HCT116 (cell line): ENCODE measurements at regions not wholly inside any gene's neighbourhood (a gene's known extent, or its start where the extent isn't known, plus 50 kb on each side); places are given as distances from the start of the nearest gene placed in this dataset.

ENCODE experiments used
- ATAC-seq: fragments of 200-7000 bp; cut with Tn5 transposase; 2 replicates; pipeline ENCODE4 v1.9.1; 2020; ENCODE audit warnings: mild to moderate bottlenecking, moderate library complexity
- BruUV-seq: library from RNA; stranded (reverse); fragments of 400-500 nt; replicated peaks from 2 replicates; lab custom pipeline; 2021; lab: Mats Ljungman, UMichigan
- CTCF ChIA-PET: fragments of 300-600 bp; sonication (Branson Sonifier 250); formaldehyde crosslinking; loops from one replicate; lab custom pipeline; 2021; ENCODE audit warnings: antibody characterized with exemption; lab: Charles Lee
- POLR2A ChIA-PET: fragments of 300-600, 350-600 bp; sonication (Branson Sonifier 250); formaldehyde crosslinking; loops from one replicate; lab custom pipeline; 2021; ENCODE audit warnings: antibody characterized with exemption; lab: Charles Lee
- RAD21 ChIA-PET, 2 experiments: fragments of 300-600 bp; sonication (Branson Sonifier 250); formaldehyde crosslinking; loops; one replicate each; lab custom pipeline; 2023; ENCODE audit warnings: low total read pairs in 2 of 2; ENCODE audit not compliant: uncharacterized antibody in 2 of 2, unreplicated experiment in 2 of 2, low non-redundant PET in 1 of 2; lab: Charles Lee
- DNase-seq: peaks from one replicate; pipeline ENCODE4 v3.0.0-alpha.2; 2010; ENCODE audit warnings: low read depth, low spot score
- H2AFZ ChIP-seq: fragments of 200-600 bp; shearing (Covaris generic), sonication (generic); 2 replicates; pipeline ENCODE4 v1.6.1; 2017; ENCODE audit warnings: low read depth, mixed run types, mixed read lengths, antibody characterized with exemption, low read length; ENCODE audit not compliant: poor library complexity, severe bottlenecking
- H3K27ac ChIP-seq: 2 replicates; pipeline ENCODE4 v1.5.1; 2012; ENCODE audit warnings: low read depth, low read length
- H3K27me3 ChIP-seq: fragments of 200-600 bp; sonication (generic); 2 replicates; pipeline ENCODE4 v1.6.1; 2016; ENCODE audit warnings: mixed run types, low read length, mixed read lengths; ENCODE audit not compliant: insufficient read depth
- H3K36me3 ChIP-seq, 2 experiments: fragments of 200-500 bp in 1 of 2; fragments of 200-600 bp in 1 of 2; sonication (Bioruptor generic) in 1 of 2; sonication (generic) in 1 of 2; 2 replicates each; pipeline versions ENCODE4 v1.5.1 to v1.6.1; 2014 to 2016; ENCODE audit warnings: low read length in 2 of 2, inconsistent platforms in 1 of 2, mixed read lengths in 1 of 2, mixed run types in 1 of 2; ENCODE audit not compliant: insufficient read depth in 2 of 2, control insufficient read depth in 1 of 2
- H3K4me1 ChIP-seq, 2 experiments: fragments of 200-600 bp in 1 of 2; sonication (generic) in 1 of 2; 2 replicates each; pipeline versions ENCODE4 v1.5.1 to v1.6.1; 2012 to 2017; ENCODE audit warnings: low read length in 2 of 2, inconsistent platforms in 1 of 2, mild to moderate bottlenecking in 1 of 2, mixed read lengths in 1 of 2, mixed run types in 1 of 2, moderate library complexity in 1 of 2; ENCODE audit not compliant: insufficient read depth in 2 of 2, control insufficient read depth in 1 of 2
- H3K4me2 ChIP-seq: fragments of 200-600 bp; sonication (generic); 2 replicates; pipeline ENCODE4 v1.6.1; 2017; ENCODE audit warnings: mixed run types, low read length, mixed read lengths
- H3K4me3 ChIP-seq, 2 experiments: fragments of 200-600 bp in 1 of 2; sonication (generic) in 1 of 2; replicated peaks in 1 of 2; 2 replicates each; pipeline ENCODE4 v1.5.1; 2011 to 2016; ENCODE audit warnings: low read length in 2 of 2, control low read depth in 1 of 2, low read depth in 1 of 2, mild to moderate bottlenecking in 1 of 2, mixed read lengths in 1 of 2, mixed run types in 1 of 2
- H3K79me2 ChIP-seq: fragments of 200-600 bp; sonication (generic); 2 replicates; pipeline ENCODE4 v1.6.1; 2017; ENCODE audit warnings: mild to moderate bottlenecking, mixed run types, low read length, moderate library complexity, mixed read lengths; ENCODE audit not compliant: insufficient read depth
- H3K9ac ChIP-seq: fragments of 200-600 bp; sonication (generic); 2 replicates; pipeline ENCODE4 v1.6.1; 2016; ENCODE audit warnings: low read length, mixed read lengths
- H3K9me2 ChIP-seq: fragments of 200-600 bp; sonication (generic), shearing (Covaris generic); 2 replicates; pipeline ENCODE4 v1.6.1; 2017; ENCODE audit warnings: mixed run types, mild to moderate bottlenecking, moderate library complexity; ENCODE audit not compliant: insufficient read depth
- H3K9me3 ChIP-seq, 2 experiments: fragments of 200-500 bp in 1 of 2; fragments of 200-600 bp in 1 of 2; sonication (Bioruptor generic) in 1 of 2; sonication (generic) in 1 of 2; 2 replicates each; pipeline ENCODE4 v1.6.1; 2014 to 2017; ENCODE audit warnings: low read length in 2 of 2, mixed read lengths in 2 of 2, inconsistent platforms in 1 of 2, low read depth in 1 of 2, mild to moderate bottlenecking in 1 of 2, mixed run types in 1 of 2, moderate library complexity in 1 of 2; ENCODE audit not compliant: control insufficient read depth in 1 of 2, insufficient read depth in 1 of 2
- H4K20me1 ChIP-seq: fragments of 200-600 bp; sonication (generic), shearing (Covaris generic); 2 replicates; pipeline ENCODE4 v1.6.1; 2017; ENCODE audit warnings: mixed run types, mild to moderate bottlenecking, moderate library complexity; ENCODE audit not compliant: insufficient read depth
- CEBPB ChIP-seq: IDR thresholded peaks from 2 replicates; pipeline ENCODE4 v1.6.1; 2012; ENCODE audit warnings: low read depth
- EGR1 ChIP-seq: IDR thresholded peaks from 2 replicates; pipeline ENCODE4 v1.6.1; 2012; ENCODE audit warnings: low read depth
- ELF1 ChIP-seq: IDR thresholded peaks from 2 replicates; pipeline ENCODE4 v1.6.1; 2012; ENCODE audit warnings: low read depth, borderline replicate concordance
- FOSL1 ChIP-seq: IDR thresholded peaks from 2 replicates; pipeline ENCODE4 v1.6.1; 2012; ENCODE audit warnings: low read depth
- JUND ChIP-seq: IDR thresholded peaks from 2 replicates; pipeline ENCODE4 v1.6.1; 2012
- POLR2A ChIP-seq: IDR thresholded peaks from 2 replicates; pipeline ENCODE4 v1.7.0; 2011; ENCODE audit warnings: borderline replicate concordance; ENCODE audit not compliant: insufficient read depth, insufficient read length; ENCODE audit errors: extremely low read depth
- POLR2AphosphoS5 ChIP-seq: IDR thresholded peaks from 2 replicates; pipeline ENCODE4 v1.6.1; 2011; ENCODE audit warnings: mild to moderate bottlenecking, low read depth, low read length, moderate library complexity
- RAD21 ChIP-seq: IDR thresholded peaks from 2 replicates; pipeline ENCODE4 v1.6.1; 2012; ENCODE audit warnings: low read depth, mild to moderate bottlenecking
- REST ChIP-seq: IDR thresholded peaks from 2 replicates; pipeline ENCODE4 v1.6.1; 2012; ENCODE audit warnings: low read depth
- SP1 ChIP-seq: IDR thresholded peaks from 2 replicates; pipeline ENCODE4 v1.6.1; 2012; ENCODE audit warnings: low read depth
- TCF7L2 ChIP-seq: IDR thresholded peaks from 2 replicates; pipeline ENCODE4 v1.7.0; 2011; ENCODE audit warnings: borderline replicate concordance, inconsistent platforms; ENCODE audit not compliant: insufficient read depth, insufficient read length; ENCODE audit errors: extremely low read depth
- ZNF274 ChIP-seq: fragments of 200-500 bp; sonication (Bioruptor generic); IDR thresholded peaks from 2 replicates; pipeline ENCODE4 v1.6.1; 2014; ENCODE audit warnings: mild to moderate bottlenecking, low read depth, low read length, inconsistent platforms
- intact Hi-C: fragments of 100-400 bp; cut with micrococcal nuclease; formaldehyde crosslinking; loops from 2 replicates; pipeline ENCODE4 v1.10.0; 2022
- TF ChIP-seq, protein P1 (sequence below): IDR thresholded peaks from 2 replicates; pipeline ENCODE4 v1.6.1; 2012
- TF ChIP-seq, protein P2 (sequence below): IDR thresholded peaks from 2 replicates; pipeline ENCODE4 v1.6.1; 2011; ENCODE audit warnings: mild to moderate bottlenecking, low read length, moderate library complexity; ENCODE audit not compliant: insufficient replicate concordance; ENCODE audit errors: extremely low read depth
- TF ChIP-seq, protein P3 (sequence below), 3 experiments: fragments of 200-600 bp in 1 of 3; sonication (generic) in 1 of 3; IDR thresholded peaks in 2 of 3; conservative IDR thresholded peaks in 1 of 3; 2 replicates each; pipeline ENCODE4 v1.5.1; 2012 to 2017; ENCODE audit warnings: low read depth in 2 of 3, low read length in 2 of 3, antibody characterized with exemption in 1 of 3, borderline replicate concordance in 1 of 3, control low read depth in 1 of 3, mild to moderate bottlenecking in 1 of 3, mixed read lengths in 1 of 3, mixed run types in 1 of 3, moderate library complexity in 1 of 3; ENCODE audit not compliant: insufficient read depth in 1 of 3

DNA sequence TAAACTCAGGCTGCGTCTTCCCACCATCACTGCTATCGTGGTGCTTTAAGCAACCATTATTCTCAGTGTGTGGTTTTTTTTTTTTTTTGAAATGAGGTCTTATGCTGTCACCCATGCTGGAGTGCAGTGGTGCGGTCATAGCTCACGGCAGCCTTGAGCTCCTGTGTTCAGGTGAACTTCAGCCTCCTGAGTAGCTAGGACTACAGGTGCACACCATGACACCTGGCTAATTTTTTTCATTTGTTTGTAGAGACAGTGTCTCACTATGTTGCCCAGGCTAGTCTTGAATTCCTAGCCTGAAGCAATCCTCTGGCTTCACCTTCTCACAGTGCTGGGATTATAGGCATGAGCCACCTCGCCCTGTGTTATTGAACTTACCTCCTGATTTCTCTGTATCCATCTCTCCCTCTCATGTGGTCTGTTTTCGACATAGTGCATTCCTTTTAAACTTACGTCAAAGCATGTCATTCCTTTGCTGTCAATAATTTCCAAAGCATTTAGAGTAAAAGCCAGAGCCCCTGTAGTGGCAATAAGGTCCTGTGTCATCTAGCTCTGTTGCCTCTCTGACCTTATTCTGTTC is 255.5 kb downstream of the SNAPC1 start:
- RAD21 ChIA-PET = no interaction called here
- CTCF ChIA-PET = no interaction called here
- BruUV-seq = no TSS peak

More for the DNA sequence above, 255.5 kb downstream of the SNAPC1 start:
- H3K9me2 ChIP-seq = no peaks in the 10 kb centered on the region
- H3K27ac ChIP-seq = no peak overlapping the region
- H3K4me1 ChIP-seq = no peaks in the 10 kb centered on the region
- H3K27me3 ChIP-seq = peaks cover 47% of the 10 kb centered on the region
- no peak overlapping the region for H2AFZ ChIP-seq
- H3K9ac ChIP-seq = no peak overlapping the region
- intact Hi-C loops = no loop called here
- no peaks in the 10 kb centered on the region for H3K79me2 ChIP-seq
- no peak overlapping the region for H3K4me3 ChIP-seq
- ATAC-seq = no peak
- H4K20me1 ChIP-seq = no peaks in the 10 kb centered on the region
- no peak for DNase-seq
- H3K9me3 ChIP-seq = no peaks in the 10 kb centered on the region
- POLR2A ChIA-PET = no interaction called here
- TF ChIP-seq JUND (no peak), SP1 (no peak), TCF7L2 (no peak), POLR2AphosphoS5 (no peak), ZNF274 (no peak), CEBPB (no peak), RAD21 (no peak), POLR2A (no peak), REST (no peak), ELF1 (no peak), FOSL1 (no peak), EGR1 (no peak)
- TF ChIP-seq, protein P1, sequence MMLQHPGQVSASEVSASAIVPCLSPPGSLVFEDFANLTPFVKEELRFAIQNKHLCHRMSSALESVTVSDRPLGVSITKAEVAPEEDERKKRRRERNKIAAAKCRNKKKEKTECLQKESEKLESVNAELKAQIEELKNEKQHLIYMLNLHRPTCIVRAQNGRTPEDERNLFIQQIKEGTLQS = no peak
- TF ChIP-seq, protein P2, sequence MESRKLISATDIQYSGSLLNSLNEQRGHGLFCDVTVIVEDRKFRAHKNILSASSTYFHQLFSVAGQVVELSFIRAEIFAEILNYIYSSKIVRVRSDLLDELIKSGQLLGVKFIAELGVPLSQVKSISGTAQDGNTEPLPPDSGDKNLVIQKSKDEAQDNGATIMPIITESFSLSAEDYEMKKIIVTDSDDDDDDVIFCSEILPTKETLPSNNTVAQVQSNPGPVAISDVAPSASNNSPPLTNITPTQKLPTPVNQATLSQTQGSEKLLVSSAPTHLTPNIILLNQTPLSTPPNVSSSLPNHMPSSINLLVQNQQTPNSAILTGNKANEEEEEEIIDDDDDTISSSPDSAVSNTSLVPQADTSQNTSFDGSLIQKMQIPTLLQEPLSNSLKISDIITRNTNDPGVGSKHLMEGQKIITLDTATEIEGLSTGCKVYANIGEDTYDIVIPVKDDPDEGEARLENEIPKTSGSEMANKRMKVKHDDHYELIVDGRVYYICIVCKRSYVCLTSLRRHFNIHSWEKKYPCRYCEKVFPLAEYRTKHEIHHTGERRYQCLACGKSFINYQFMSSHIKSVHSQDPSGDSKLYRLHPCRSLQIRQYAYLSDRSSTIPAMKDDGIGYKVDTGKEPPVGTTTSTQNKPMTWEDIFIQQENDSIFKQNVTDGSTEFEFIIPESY = no peak
- TF ChIP-seq, protein P3, sequence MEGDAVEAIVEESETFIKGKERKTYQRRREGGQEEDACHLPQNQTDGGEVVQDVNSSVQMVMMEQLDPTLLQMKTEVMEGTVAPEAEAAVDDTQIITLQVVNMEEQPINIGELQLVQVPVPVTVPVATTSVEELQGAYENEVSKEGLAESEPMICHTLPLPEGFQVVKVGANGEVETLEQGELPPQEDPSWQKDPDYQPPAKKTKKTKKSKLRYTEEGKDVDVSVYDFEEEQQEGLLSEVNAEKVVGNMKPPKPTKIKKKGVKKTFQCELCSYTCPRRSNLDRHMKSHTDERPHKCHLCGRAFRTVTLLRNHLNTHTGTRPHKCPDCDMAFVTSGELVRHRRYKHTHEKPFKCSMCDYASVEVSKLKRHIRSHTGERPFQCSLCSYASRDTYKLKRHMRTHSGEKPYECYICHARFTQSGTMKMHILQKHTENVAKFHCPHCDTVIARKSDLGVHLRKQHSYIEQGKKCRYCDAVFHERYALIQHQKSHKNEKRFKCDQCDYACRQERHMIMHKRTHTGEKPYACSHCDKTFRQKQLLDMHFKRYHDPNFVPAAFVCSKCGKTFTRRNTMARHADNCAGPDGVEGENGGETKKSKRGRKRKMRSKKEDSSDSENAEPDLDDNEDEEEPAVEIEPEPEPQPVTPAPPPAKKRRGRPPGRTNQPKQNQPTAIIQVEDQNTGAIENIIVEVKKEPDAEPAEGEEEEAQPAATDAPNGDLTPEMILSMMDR (IDR thresholded peaks at IDR 0.05 in 2 of 3, conservative IDR thresholded peaks at IDR 0.05 in 1 of 3; ENCODE audit: borderline replicate concordance in 1 of 3, insufficient read depth in 1 of 3, low read depth in 2 of 3, low read length in 2 of 3) = no peak
- no peaks in the 10 kb centered on the region for H3K36me3 ChIP-seq
- no peak overlapping the region for H3K4me2 ChIP-seq
